DND-41 (cell line): ENCODE measurements at regions not wholly inside any gene's neighbourhood (a gene's known extent, or its start where the extent isn't known, plus 50 kb on each side); places are given as distances from the start of the nearest gene placed in this dataset.

Experiments
- ATAC-seq: fragments of 200-7000 bp; cut with Tn5 transposase; 3 replicates; pipeline ENCODE4 v1.9.1; 2021; ENCODE audit warnings: low read depth; ENCODE audit not compliant: insufficient read depth
- DNase-seq: peaks from one replicate; pipeline ENCODE4 v3.0.0-alpha.2; 2020
- H2AFZ ChIP-seq: 2 replicates; pipeline ENCODE4 v1.6.0; 2012; ENCODE audit warnings: low read depth, low read length
- H3K27ac ChIP-seq: 2 replicates; pipeline ENCODE4 v1.5.1; 2012; ENCODE audit warnings: low read length, inconsistent platforms
- H3K27me3 ChIP-seq: fragments of 200-600 bp; sonication (generic); 2 replicates; pipeline ENCODE4 v1.6.0; 2012; ENCODE audit warnings: low read length, mild to moderate bottlenecking, inconsistent platforms; ENCODE audit not compliant: insufficient read depth, poor library complexity
- H3K36me3 ChIP-seq: 2 replicates; pipeline ENCODE4 v1.5.1; 2012; ENCODE audit warnings: low read length, inconsistent platforms; ENCODE audit not compliant: insufficient read depth
- H3K4me1 ChIP-seq: 2 replicates; pipeline ENCODE4 v1.5.1; 2012; ENCODE audit warnings: mild to moderate bottlenecking, low read length; ENCODE audit not compliant: insufficient read depth
- H3K4me2 ChIP-seq: 2 replicates; pipeline ENCODE4 v1.6.0; 2012; ENCODE audit warnings: mild to moderate bottlenecking, moderate library complexity, low read length, inconsistent platforms; ENCODE audit not compliant: insufficient read depth
- H3K4me3 ChIP-seq, 2 experiments: fragments of 200-600 bp in 1 of 2; shearing (Covaris generic) in 1 of 2; 2 replicates each; pipeline ENCODE4 v1.5.1; 2012 to 2016; ENCODE audit warnings: inconsistent platforms in 2 of 2, low read length in 2 of 2, mild to moderate bottlenecking in 2 of 2, low read depth in 1 of 2, moderate library complexity in 1 of 2
- H3K79me2 ChIP-seq: 2 replicates; pipeline ENCODE4 v1.6.0; 2012; ENCODE audit warnings: low read length, inconsistent platforms; ENCODE audit not compliant: insufficient read depth
- H3K9ac ChIP-seq: 2 replicates; pipeline ENCODE4 v1.6.0; 2012; ENCODE audit warnings: low read depth, mild to moderate bottlenecking, inconsistent platforms, low read length, moderate library complexity
- H3K9me3 ChIP-seq: 2 replicates; pipeline ENCODE4 v1.5.1; 2012; ENCODE audit warnings: low read length, moderate library complexity, mild to moderate bottlenecking, inconsistent platforms; ENCODE audit not compliant: insufficient read depth, severe bottlenecking
- H4K20me1 ChIP-seq: 2 replicates; pipeline ENCODE4 v1.6.0; 2012; ENCODE audit warnings: low read length; ENCODE audit not compliant: insufficient read depth
- CTCF ChIP-seq: IDR thresholded peaks from 2 replicates; pipeline ENCODE4 v1.5.1; 2012; ENCODE audit warnings: borderline replicate concordance, low read length, moderate library complexity, mild to moderate bottlenecking; ENCODE audit not compliant: poor library complexity, severe bottlenecking; ENCODE audit errors: extremely low read depth
- EZH2 ChIP-seq: IDR thresholded peaks from 3 replicates; pipeline ENCODE4 v1.6.1; 2012; ENCODE audit warnings: borderline replicate concordance, low read depth, mild to moderate bottlenecking, moderate library complexity, low read length, inconsistent platforms; ENCODE audit not compliant: severe bottlenecking

GRCh38 chr3:110806924-110807323 is 264.7 kb upstream of the NECTIN3 start:
- H2AFZ ChIP-seq: no peak overlapping the region
- DNase-seq: no peak
- TF ChIP-seq CTCF (no peak), EZH2 (no peak)
- no peak overlapping the region for H3K9ac ChIP-seq
- H3K4me3 ChIP-seq: no peak overlapping the region
- no peaks in the 10 kb centered on the region for H3K27me3 ChIP-seq
- H3K36me3 ChIP-seq: no peaks in the 10 kb centered on the region
- no peak overlapping the region for H3K4me2 ChIP-seq
- H3K27ac ChIP-seq: no peak overlapping the region
- ATAC-seq: no peak
- H3K9me3 ChIP-seq: no peaks in the 10 kb centered on the region
- H4K20me1 ChIP-seq: no peaks in the 10 kb centered on the region
- no peaks in the 10 kb centered on the region for H3K4me1 ChIP-seq
- no peaks in the 10 kb centered on the region for H3K79me2 ChIP-seq

- Histone ChIP-seq H3K36me3 (no peaks in the 10 kb centered on the region), H3K4me3 (no peak overlapping the region), H3K4me2 (no peak overlapping the region), H3K79me2 (no peaks in the 10 kb centered on the region), H3K9me3 (no peaks in the 10 kb centered on the region), H2AFZ (no peak overlapping the region), H3K27ac (no peak overlapping the region), H3K27me3 (no peaks in the 10 kb centered on the region), H4K20me1 (no peaks in the 10 kb centered on the region), H3K4me1 (no peaks in the 10 kb centered on the region), H3K9ac (no peak overlapping the region)
- ATAC-seq: no peak
- TF ChIP-seq EZH2 (no peak), CTCF (no peak)
- no peak for DNase-seq
Observed at GRCh38 chr3:110808630-110809029, 263.0 kb upstream of the NECTIN3 start.

GRCh38 chr3:110810356-110810755 is 261.3 kb upstream of the NECTIN3 start:
- TF ChIP-seq EZH2 (no peak), CTCF (no peak)
- H2AFZ ChIP-seq: no peak overlapping the region
- no peaks in the 10 kb centered on the region for H3K27me3 ChIP-seq
- ATAC-seq: no peak
- no peak for DNase-seq
- H3K4me1 ChIP-seq: peaks cover 12% of the 10 kb centered on the region
- H4K20me1 ChIP-seq: no peaks in the 10 kb centered on the region
- no peak overlapping the region for H3K4me2 ChIP-seq
- no peaks in the 10 kb centered on the region for H3K36me3 ChIP-seq
- H3K9ac ChIP-seq: no peak overlapping the region
- no peaks in the 10 kb centered on the region for H3K9me3 ChIP-seq
- H3K79me2 ChIP-seq: no peaks in the 10 kb centered on the region
- no peak overlapping the region for H3K4me3 ChIP-seq
- H3K27ac ChIP-seq: no peak overlapping the region

GRCh38 chr3:110811050-110811449 is 260.6 kb upstream of the NECTIN3 start:
- Histone ChIP-seq H3K36me3 (no peaks in the 10 kb centered on the region), H3K4me1 (peaks cover 12% of the 10 kb centered on the region)
- no peak for ATAC-seq

More at GRCh38 chr3:110811050-110811449, 260.6 kb upstream of the NECTIN3 start:
- Histone ChIP-seq H3K4me3 (no peak overlapping the region), H3K4me2 (no peak overlapping the region), H4K20me1 (no peaks in the 10 kb centered on the region), H3K9me3 (no peaks in the 10 kb centered on the region), H2AFZ (no peak overlapping the region), H3K79me2 (no peaks in the 10 kb centered on the region), H3K9ac (no peak overlapping the region), H3K27ac (no peak overlapping the region), H3K27me3 (no peaks in the 10 kb centered on the region)
- TF ChIP-seq EZH2 (no peak), CTCF (no peak)
- DNase-seq: no peak
